Transverse colon (tissue), 4 donors: ENCODE measurements at regions not wholly inside any gene's neighbourhood (a gene's known extent, or its start where the extent isn't known, plus 50 kb on each side); places are given as distances from the start of the nearest gene placed in this dataset.

ENCODE experiments used
- DNase-seq: peaks from one replicate; pipeline ENCODE4 v3.0.0-alpha.2; 2019
- H3K27ac ChIP-seq, 4 donors: fragments of 200-600 bp; sonication (generic); 2 replicates each; pipeline ENCODE4 v1.5.1; 2016 to 2018; ENCODE audit warnings: inconsistent platforms in 4 of 4
- H3K27me3 ChIP-seq: fragments of 200-600 bp; sonication (generic); 2 replicates; pipeline ENCODE4 v1.5.1; 2017; ENCODE audit warnings: inconsistent platforms
- H3K36me3 ChIP-seq, 4 donors: fragments of 200-600 bp; sonication (generic); 2 replicates each; pipeline ENCODE4 v1.5.1; 2017 to 2019; ENCODE audit warnings: inconsistent platforms in 4 of 4
- H3K4me1 ChIP-seq, 4 donors: fragments of 200-600 bp; sonication (generic); 2 replicates each; pipeline ENCODE4 v1.5.1; 2017 to 2020; ENCODE audit warnings: inconsistent platforms in 4 of 4
- H3K4me3 ChIP-seq, 4 donors: fragments of 200-600 bp; sonication (generic); 1 replicate in 1 of 4; 2 replicates in 3 of 4; pipeline versions ENCODE4 v1.5.1 to v1.6.1; 2017 to 2019; ENCODE audit warnings: inconsistent platforms in 4 of 4
- H3K9me3 ChIP-seq, 2 donors: fragments of 200-600 bp; sonication (generic); 2 replicates each; pipeline ENCODE4 v1.5.1; 2017 to 2019; ENCODE audit warnings: inconsistent platforms in 2 of 2
- EP300 ChIP-seq: sonication (generic); formaldehyde crosslinking; IDR thresholded peaks from one replicate; pipeline ENCODE4 v1.6.1; 2017; ENCODE audit warnings: antibody characterized with exemption, low read depth
- POLR2A ChIP-seq: fragments of 450-650 bp; IDR thresholded peaks from one replicate; pipeline ENCODE4 v1.6.1; 2016; ENCODE audit warnings: antibody characterized with exemption, mild to moderate bottlenecking, moderate library complexity
- POLR2AphosphoS5 ChIP-seq, 3 donors: sonication (generic); formaldehyde crosslinking; IDR thresholded peaks; one replicate each; pipeline ENCODE4 v1.6.1; 2016; ENCODE audit warnings: antibody characterized with exemption in 3 of 3
- WGBS, 2 donors: methylation state at CpG; one replicate each; pipeline ENCODE4 v1.1.5; 2018; ENCODE audit warnings: low coverage in 1 of 2; 5-methylcytosine and 5-hydroxymethylcytosine counted together
- in situ Hi-C, 4 donors: fragments of 200-750 bp; cut with MboI; loops; one replicate each; pipeline versions ENCODE4 v1.15.0 to v1.15.1; 2017; ENCODE audit warnings: low sequenced_read_pairs in 3 of 4, low pct_ligation_motif_present in 1 of 4, low pct_unique_long_range_greater_than_20kb in 1 of 4
- intact Hi-C: fragments of 100-400 bp; cut with DNase I; formaldehyde crosslinking; loops from one replicate; pipeline ENCODE4 v1.15.1; 2023; ENCODE audit warnings: low total_unique reads
- TF ChIP-seq, protein P1 (sequence below), 5 experiments: fragments of 200-600 bp in 3 of 5; fragments of 450-650 bp in 2 of 5; sonication (generic) in 3 of 5; IDR thresholded peaks; 1 replicate in 2 of 5; 2 replicates in 3 of 5; pipeline ENCODE4 v1.5.1; 2016 to 2017; ENCODE audit warnings: antibody characterized with exemption in 5 of 5, inconsistent platforms in 3 of 5, mild to moderate bottlenecking in 2 of 5, moderate library complexity in 1 of 5

DNA sequence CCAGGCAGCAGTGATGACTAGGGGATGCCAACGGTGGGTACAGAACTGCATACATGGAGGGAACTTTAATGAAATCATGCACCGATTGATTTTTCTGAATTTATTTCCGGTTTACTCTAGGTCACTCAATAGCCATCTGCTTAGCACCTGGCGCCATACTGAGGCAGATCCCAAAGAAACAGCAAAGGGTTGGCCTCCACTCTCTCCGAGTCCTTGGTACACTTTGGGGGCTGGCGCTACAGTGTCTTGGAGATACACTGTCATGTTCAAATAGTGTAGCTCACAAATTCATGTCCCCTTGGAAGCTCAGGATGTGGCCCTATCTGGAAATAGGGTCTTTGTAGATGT is 116.3 kb downstream of the BOD1 start:
- 92 to 100% methylated on average over 1 to 6 of the region's 6 CpGs for WGBS, 2 donors
- no peak overlapping the region for H3K4me3 ChIP-seq
- TF ChIP-seq, protein P1, sequence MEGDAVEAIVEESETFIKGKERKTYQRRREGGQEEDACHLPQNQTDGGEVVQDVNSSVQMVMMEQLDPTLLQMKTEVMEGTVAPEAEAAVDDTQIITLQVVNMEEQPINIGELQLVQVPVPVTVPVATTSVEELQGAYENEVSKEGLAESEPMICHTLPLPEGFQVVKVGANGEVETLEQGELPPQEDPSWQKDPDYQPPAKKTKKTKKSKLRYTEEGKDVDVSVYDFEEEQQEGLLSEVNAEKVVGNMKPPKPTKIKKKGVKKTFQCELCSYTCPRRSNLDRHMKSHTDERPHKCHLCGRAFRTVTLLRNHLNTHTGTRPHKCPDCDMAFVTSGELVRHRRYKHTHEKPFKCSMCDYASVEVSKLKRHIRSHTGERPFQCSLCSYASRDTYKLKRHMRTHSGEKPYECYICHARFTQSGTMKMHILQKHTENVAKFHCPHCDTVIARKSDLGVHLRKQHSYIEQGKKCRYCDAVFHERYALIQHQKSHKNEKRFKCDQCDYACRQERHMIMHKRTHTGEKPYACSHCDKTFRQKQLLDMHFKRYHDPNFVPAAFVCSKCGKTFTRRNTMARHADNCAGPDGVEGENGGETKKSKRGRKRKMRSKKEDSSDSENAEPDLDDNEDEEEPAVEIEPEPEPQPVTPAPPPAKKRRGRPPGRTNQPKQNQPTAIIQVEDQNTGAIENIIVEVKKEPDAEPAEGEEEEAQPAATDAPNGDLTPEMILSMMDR (IDR thresholded peaks at IDR 0.05) = no peak
- TF ChIP-seq EP300 (no peak), POLR2AphosphoS5 (IDR thresholded peaks at IDR 0.05) (no peak), POLR2A (no peak)
- in situ Hi-C loops (no loop called here), intact Hi-C loops (no loop called here)
- H3K36me3 ChIP-seq = no peaks in the 10 kb centered on the region
- no peak overlapping the region for H3K27ac ChIP-seq
- peaks cover 0 to 13% (median 2%) of the 10 kb centered on the region in 4 donors for H3K4me1 ChIP-seq
- H3K9me3 ChIP-seq = no peaks in the 10 kb centered on the region
- no peak for DNase-seq
- no peaks in the 10 kb centered on the region for H3K27me3 ChIP-seq

DNA sequence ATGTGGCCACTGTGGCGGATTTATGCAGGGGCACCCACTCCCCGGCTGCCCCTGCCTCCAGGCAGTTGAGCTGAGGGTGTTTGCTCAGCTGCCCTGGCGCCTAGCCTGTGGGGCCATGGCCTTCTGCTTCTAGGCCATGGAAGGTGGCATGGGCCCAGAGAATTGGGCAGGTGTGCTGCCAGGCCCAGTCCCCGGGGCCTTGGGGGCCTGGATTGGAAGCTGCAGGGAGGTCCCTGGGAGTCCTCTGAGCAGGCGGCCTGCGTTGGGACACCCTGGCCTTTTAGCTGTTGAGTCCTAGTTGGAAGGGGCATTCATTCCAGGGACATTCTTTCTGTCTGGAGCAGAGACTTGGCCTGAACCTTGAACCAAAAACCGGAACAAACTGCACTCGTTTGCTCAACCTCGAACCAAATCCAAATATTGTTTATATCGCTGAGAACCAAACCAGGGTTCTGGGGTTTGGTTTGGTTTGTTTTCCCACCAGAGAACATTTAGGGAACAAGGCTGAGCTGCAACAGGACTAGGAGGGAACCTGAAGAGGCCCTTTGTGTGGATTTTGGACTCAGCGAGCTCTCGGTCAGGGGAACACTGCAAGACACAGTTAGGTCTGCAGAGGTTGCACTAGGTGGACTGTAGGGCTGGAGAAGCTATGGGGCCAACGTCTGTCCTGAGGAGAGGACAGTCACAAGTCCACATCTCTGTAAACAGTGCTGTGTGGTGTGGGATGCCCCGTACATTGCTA is 116.8 kb downstream of the BOD1 start:
- no peaks in the 10 kb centered on the region for H3K9me3 ChIP-seq
- no peak overlapping the region for H3K4me3 ChIP-seq
- intact Hi-C loops (no loop called here), in situ Hi-C loops (no loop called here)
- no peak for TF ChIP-seq POLR2A
- no peak for TF ChIP-seq POLR2AphosphoS5 (IDR thresholded peaks at IDR 0.05)
- TF ChIP-seq, protein P1 (IDR thresholded peaks at IDR 0.05) = no peak
- TF ChIP-seq EP300 = no peak
- no peak for DNase-seq
- H3K4me1 ChIP-seq = peaks cover 0 to 13% (median 2%) of the 10 kb centered on the region in 4 donors
- H3K36me3 ChIP-seq = no peaks in the 10 kb centered on the region
- WGBS, 2 donors = 70 to 73% methylated on average over 2 to 14 of the region's 14 CpGs
- no peaks in the 10 kb centered on the region for H3K27me3 ChIP-seq
- peak overlapping the region in 1 of 4 donors; percentile 54 for H3K27ac ChIP-seq

DNA sequence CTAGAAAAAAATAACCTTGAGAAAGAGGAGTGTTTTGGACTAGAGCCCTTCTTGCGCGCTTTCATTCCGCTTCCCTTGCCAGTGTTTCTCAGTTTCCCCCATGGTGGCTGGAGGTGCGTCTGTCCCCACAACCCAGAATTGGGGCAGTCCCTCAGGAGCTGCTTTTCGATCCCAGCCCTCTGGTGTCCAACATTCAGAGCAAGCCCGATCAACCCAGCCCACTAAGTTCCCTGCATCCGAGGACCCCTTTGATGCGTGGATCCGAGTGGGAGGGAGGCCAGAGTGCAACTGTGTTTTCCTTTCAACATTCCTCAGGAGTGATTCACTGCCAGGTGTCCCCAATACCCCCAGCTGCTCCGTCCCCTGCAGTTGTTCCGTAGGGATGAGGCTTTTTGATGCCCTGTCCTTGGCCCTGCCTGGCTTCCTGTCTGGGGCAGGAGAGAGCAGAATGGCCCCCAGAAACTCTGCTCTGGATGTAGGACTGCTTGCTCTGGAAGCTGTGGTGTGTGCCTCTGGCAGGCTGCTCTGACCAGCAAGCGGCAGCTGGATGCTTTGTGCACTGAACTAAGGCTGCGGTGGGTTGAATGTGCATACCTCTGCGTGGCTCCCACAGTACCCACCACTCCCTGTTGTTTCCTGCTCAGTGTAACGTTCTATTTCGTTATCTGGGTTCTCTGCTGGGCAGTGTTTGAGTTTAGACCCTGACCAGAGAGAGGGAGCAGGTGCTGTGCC is 117.5 kb downstream of the BOD1 start:
- intact Hi-C loops = no loop called here
- peak overlapping the region in 2 of 4 donors; percentile 52 to 54 for H3K27ac ChIP-seq
- in situ Hi-C loops = no loop called here

DNA sequence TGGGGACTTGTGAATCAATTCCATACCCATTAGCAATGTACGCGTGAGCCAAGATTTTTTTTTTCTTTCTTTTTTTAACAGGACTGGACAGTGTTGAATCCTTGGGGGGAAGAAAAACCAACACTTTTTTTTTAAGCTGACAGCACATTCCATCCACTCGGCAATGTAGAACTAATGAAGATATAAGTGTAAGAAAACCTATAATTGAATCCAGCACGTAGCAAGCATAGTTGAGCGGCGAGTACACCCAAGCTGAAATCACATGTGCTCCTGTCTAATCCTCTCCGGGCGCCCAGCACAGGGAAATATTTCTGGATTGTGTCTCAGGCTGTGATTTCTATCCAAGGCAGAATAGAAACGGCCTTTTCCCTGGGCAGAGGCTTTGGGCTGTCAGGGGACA is 118.2 kb downstream of the BOD1 start:
- no peak overlapping the region for H3K4me3 ChIP-seq
- no peak for TF ChIP-seq EP300
- TF ChIP-seq POLR2AphosphoS5 (IDR thresholded peaks at IDR 0.05) = peak in 1 of 3 donors; percentile 11
- H3K27me3 ChIP-seq = no peaks in the 10 kb centered on the region
- DNase-seq = no peak
- H3K9me3 ChIP-seq = no peaks in the 10 kb centered on the region
- no peaks in the 10 kb centered on the region for H3K36me3 ChIP-seq
- H3K27ac ChIP-seq = peak overlapping the region in 2 of 4 donors; percentile 52 to 54
- H3K4me1 ChIP-seq = peaks cover 0 to 13% (median 2%) of the 10 kb centered on the region in 4 donors
- in situ Hi-C loops = no loop called here
- intact Hi-C loops = no loop called here
- 60 to 71% methylated on average over 4 to 9 of the region's 9 CpGs for WGBS, 2 donors

More for the DNA sequence above, 117.5 kb downstream of the BOD1 start:
- Histone ChIP-seq H3K4me1 (peaks cover 0 to 13% (median 2%) of the 10 kb centered on the region in 4 donors), H3K4me3 (no peak overlapping the region), H3K27me3 (no peaks in the 10 kb centered on the region), H3K9me3 (no peaks in the 10 kb centered on the region), H3K36me3 (no peaks in the 10 kb centered on the region)
- TF ChIP-seq EP300 = no peak
- no peak for TF ChIP-seq POLR2A
- TF ChIP-seq POLR2AphosphoS5 (IDR thresholded peaks at IDR 0.05) = no peak
- TF ChIP-seq, protein P1 (IDR thresholded peaks at IDR 0.05) = no peak
- WGBS, 2 donors = 60 to 67% methylated on average over 6 to 16 of the region's 16 CpGs
- no peak for DNase-seq
